GM18507 (cell line): ENCODE measurements at regions not wholly inside any gene's neighbourhood (a gene's known extent, or its start where the extent isn't known, plus 50 kb on each side); places are given as distances from the start of the nearest gene placed in this dataset.
A peak's percentile ranks its signal among the peaks of the same experiment; 100 is the strongest.

Experiments used
- DNase-seq: peaks from one replicate; pipeline ENCODE4 v3.0.0; 2011; ENCODE audit warnings: low read depth; ENCODE audit not compliant: insufficient read length; ENCODE audit errors: extremely low spot score
- FAIRE-seq: peaks from 2 replicates; lab custom pipeline; 2011; peaks lifted over from hg19 to GRCh38; lab: Jason Lieb, UNC

GRCh38 chr6:11343963-11344723 is 111.7 kb upstream of the NEDD9 start:
- peak; percentile 38 for FAIRE-seq
- no peak for DNase-seq

GRCh38 chr6:11341867-11342266 is 109.4 kb upstream of the NEDD9 start:
- no peak for FAIRE-seq
- no peak for DNase-seq

GRCh38 chr6:11341303-11341702 is 108.8 kb upstream of the NEDD9 start:
- DNase-seq: no peak
- FAIRE-seq: no peak

GRCh38 chr6:11339380-11339779 is 106.9 kb upstream of the NEDD9 start:
- DNase-seq: no peak
- FAIRE-seq: no peak

GRCh38 chr6:11337306-11337705 is 104.8 kb upstream of the NEDD9 start:
- DNase-seq: no peak
- no peak for FAIRE-seq

GRCh38 chr6:11335826-11336225 is 103.4 kb upstream of the NEDD9 start:
- FAIRE-seq (no peak), DNase-seq (no peak)

- FAIRE-seq: peak; percentile 54
- DNase-seq: no peak
Observed at GRCh38 chr6:11333132-11333849, 100.8 kb upstream of the NEDD9 start.

- DNase-seq: no peak
- FAIRE-seq: no peak
Observed at GRCh38 chr6:11332463-11332862, 100.0 kb upstream of the NEDD9 start.

- DNase-seq (no peak), FAIRE-seq (no peak)
Observed at GRCh38 chr6:11331111-11331510, 98.6 kb upstream of the NEDD9 start.

GRCh38 chr6:11330413-11330760 is 97.9 kb upstream of the NEDD9 start:
- FAIRE-seq (peak; percentile 48), DNase-seq (no peak)

GRCh38 chr6:11329726-11330412 is 97.4 kb upstream of the NEDD9 start:
- DNase-seq (no peak), FAIRE-seq (no peak)

GRCh38 chr6:11328613-11329247 is 96.3 kb upstream of the NEDD9 start:
- DNase-seq (no peak), FAIRE-seq (no peak)

GRCh38 chr6:11327961-11328360 is 95.5 kb upstream of the NEDD9 start:
- DNase-seq (no peak), FAIRE-seq (no peak)

- FAIRE-seq: no peak
- no peak for DNase-seq
Observed at GRCh38 chr6:11326116-11326515, 93.6 kb upstream of the NEDD9 start.

GRCh38 chr6:11324453-11325015 is 92.1 kb upstream of the NEDD9 start:
- DNase-seq: peak; percentile 18
- peak; percentile 71 for FAIRE-seq

GRCh38 chr6:11323666-11324452 is 91.4 kb upstream of the NEDD9 start:
- no peak for DNase-seq
- peak; percentile 60 for FAIRE-seq

GRCh38 chr6:11322252-11322885 is 89.9 kb upstream of the NEDD9 start:
- DNase-seq (no peak), FAIRE-seq (no peak)

- DNase-seq: no peak
- FAIRE-seq: no peak
Observed at GRCh38 chr6:11320914-11321597, 88.6 kb upstream of the NEDD9 start.
